HL-60/S4 (cell line): ENCODE measurements at regions not wholly inside any gene's neighbourhood (a gene's known extent, or its start where the extent isn't known, plus 50 kb on each side); places are given as distances from the start of the nearest gene placed in this dataset.
"Not testable (repeated sequence)": the region's sequence is repeated elsewhere in the genome, so short reads cannot be mapped to it uniquely, and the experiment has no call there.

Experiments used
- in situ Hi-C: fragments of 300-500 bp; cut with MboI; formaldehyde crosslinking; loops from 2 replicates; pipeline ENCODE4 v1.14.3; 2022; ENCODE audit warnings: low sequenced_read_pairs

DNA sequence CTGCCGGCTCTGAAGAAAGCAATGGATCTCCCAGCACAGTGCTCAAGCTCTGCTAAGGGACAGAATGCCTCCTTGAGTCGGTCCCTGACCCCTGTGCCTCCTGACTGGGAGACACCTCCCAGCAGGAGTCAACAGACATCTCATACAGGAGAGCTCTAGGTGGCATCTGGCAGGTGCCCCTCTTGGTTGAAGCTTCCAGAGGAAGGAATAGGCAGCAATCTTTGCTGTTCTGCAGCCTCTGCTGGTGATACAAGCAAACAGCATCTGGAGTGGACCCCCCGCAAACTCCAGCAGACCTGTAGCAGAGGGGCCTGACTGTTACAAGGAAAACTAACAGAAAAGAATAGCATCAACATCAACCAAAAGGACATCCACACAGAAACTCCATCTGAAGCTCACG is 123.9 kb upstream of the GCFC2 start:
- in situ Hi-C loops, result not testable (repeated sequence)

DNA sequence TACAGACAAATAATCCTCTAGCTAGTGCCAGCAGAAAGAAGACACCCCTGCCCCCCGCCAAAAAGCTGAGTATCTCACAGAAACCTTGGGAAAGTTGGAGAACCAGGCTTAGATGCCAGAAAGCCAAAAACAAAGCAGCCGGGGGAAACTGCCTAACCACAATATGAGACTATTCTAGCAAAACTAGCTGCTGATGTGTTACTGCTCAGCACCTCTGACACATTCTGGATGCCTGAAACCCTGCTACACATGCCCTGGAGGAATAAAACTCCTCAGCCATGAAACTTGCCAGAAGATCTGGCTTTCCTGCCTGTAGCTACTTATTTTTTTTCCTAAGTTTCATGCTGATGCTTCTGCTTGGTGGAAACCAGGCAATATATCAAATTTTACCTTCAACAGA is 122.7 kb upstream of the GCFC2 start:
- in situ Hi-C loops, result no loop called here

- in situ Hi-C loops, result no loop called here
Observed at GRCh38 chr2:75828826-75829225, 118.1 kb upstream of the GCFC2 start.

- in situ Hi-C loops, result not testable (repeated sequence)
Observed at GRCh38 chr2:75823515-75823914, 112.8 kb upstream of the GCFC2 start.

- in situ Hi-C loops, result no loop called here
Observed at GRCh38 chr2:75822336-75822735, 111.6 kb upstream of the GCFC2 start.

GRCh38 chr2:75820693-75821092 is 110.0 kb upstream of the GCFC2 start:
- in situ Hi-C loops, result no loop called here

DNA sequence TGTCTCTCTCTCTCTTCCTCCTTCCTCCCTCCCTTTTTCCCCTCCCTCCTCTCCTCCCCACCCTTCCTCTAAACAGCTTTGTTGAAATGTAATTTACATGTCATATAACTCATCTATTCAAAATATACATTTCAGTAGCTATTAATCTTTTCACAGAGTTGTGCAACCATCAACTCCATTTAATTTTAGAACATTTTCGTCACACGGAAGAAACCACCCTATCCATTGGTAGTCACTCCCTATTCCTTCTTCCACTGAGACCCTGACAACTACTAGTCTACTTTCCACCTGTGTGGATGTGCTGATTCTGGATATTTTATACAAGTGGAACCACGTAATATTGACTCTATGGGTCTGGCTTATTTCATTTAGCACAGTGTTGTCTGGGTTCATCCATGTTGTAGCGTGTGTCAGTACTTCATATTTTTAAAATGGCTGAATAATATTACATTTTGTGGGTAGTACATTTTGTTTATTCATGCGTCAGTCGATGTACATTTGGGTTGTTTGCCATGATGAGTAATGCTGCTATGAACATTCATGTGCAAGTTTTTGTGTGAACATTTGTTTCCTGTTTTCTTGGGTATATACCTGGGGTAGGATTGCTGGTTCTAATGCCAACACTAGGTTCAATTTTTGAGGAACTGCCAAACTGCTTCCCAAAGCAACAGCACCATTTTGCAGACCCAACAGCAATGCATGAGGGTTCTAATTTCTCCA is 100.1 kb upstream of the GCFC2 start:
- in situ Hi-C loops, result no loop called here

DNA sequence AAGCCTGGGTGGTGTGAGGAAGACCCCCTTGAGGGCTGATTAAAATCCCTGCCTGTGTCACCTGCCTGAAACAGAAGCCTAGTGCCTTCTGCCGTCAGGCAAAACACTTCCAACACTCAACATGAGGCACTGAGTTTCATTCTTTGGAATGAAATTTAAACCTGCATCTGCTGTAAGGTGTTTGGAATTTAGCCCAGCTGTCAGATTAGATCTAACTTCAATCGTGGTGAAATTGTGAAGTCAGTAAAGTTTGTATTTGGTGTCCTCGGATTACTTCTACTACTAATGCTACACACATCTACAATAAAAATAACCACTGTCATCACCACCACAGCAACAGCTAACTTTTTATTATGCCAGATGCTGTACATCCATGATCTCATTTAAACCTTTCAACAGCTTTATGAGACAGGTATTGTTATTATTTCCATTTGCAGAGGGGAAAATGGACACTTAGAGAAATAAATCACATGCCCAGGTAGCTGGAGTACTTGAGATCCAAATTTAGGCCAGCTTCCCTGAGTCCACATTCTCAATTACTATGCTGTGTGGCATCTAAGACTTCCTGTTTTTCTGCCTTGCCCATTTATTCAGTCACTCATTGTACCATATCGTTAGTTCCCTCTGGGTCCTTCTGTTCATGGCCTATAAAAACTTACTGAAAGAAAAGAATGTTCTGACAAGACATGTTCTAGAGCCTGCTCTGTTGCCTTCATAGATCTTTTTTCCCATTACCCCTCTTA is 98.2 kb upstream of the GCFC2 start:
- in situ Hi-C loops, result no loop called here

GRCh38 chr2:75807992-75808391 is 97.3 kb upstream of the GCFC2 start:
- in situ Hi-C loops, result no loop called here

GRCh38 chr2:75801234-75801982 is 90.7 kb upstream of the GCFC2 start:
- in situ Hi-C loops, result no loop called here

DNA sequence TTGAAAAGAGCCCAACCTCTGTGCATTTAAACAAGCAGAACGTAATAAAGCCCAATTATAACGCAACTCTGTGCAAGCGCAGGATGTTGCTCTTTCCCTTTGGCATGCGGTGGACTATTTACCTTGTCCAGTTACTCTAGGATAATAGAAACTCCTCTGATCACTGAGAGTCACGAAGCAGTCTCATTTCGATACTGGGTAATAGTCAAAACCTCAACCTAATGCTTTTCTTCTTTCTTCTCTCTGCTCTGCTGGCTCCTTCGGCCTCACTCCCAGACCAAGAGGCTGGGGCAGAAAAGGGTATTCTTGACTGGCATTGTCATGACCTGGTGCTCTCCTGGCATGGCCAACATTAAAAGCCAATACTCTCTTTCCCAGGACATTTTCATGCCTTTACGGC is 89.7 kb upstream of the GCFC2 start:
- in situ Hi-C loops, result no loop called here

- in situ Hi-C loops, result no loop called here
Observed at GRCh38 chr2:75799859-75800258, 89.1 kb upstream of the GCFC2 start.

- in situ Hi-C loops, result no loop called here
Observed at GRCh38 chr2:75798569-75798968, 87.9 kb upstream of the GCFC2 start.

- in situ Hi-C loops, result no loop called here
Observed at GRCh38 chr2:75792996-75793395, 82.3 kb upstream of the GCFC2 start.

DNA sequence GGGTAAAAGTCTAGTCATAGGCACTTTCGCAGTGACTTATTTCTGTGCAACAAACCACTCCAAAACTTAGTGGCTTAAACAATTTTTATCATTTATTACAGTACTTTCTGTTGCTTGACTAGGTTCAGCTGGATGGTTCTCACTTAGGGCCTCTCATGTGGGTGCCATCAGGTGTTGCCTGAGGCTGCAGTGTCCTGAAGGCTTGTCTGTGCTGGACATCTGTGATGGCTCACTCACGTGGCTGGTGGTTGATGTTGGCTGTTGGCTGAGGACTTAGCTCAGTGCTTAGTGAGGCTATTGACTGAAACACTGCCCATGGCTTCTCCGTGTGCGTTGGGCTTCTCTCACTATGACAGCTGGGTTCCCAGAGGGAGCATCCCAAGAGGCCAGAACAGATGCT is 81.4 kb upstream of the GCFC2 start:
- in situ Hi-C loops, result no loop called here

DNA sequence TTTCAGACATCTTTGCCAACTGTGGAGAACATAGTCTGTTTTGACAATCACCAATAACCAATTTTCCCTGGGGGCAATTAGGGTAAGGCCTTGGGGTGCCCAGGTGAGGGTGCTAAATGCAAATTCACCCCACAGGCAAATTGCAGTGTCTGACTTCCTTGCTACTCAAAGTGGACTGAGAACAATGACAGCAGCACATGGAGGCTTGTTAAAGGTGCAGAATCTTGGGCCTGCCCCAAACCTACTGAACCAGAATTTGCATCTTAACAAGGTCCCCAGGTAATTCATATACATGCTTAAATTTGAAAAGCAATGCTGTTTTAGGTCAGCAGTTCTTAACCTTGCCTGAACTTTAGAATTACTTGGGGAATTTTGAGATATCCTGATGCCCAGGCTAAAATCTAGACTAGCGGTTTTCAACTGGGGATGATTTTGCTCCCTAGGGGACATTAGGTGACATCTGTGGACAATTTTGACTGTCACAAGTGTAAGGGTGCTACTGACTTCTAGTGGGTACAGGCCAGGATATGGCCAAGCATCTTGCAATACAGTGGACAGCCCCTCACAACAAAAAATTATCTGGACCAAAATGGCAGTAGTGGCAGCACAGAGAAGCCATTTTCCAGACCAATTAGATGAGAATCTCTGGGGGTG is 80.2 kb upstream of the GCFC2 start:
- in situ Hi-C loops, result no loop called here

DNA sequence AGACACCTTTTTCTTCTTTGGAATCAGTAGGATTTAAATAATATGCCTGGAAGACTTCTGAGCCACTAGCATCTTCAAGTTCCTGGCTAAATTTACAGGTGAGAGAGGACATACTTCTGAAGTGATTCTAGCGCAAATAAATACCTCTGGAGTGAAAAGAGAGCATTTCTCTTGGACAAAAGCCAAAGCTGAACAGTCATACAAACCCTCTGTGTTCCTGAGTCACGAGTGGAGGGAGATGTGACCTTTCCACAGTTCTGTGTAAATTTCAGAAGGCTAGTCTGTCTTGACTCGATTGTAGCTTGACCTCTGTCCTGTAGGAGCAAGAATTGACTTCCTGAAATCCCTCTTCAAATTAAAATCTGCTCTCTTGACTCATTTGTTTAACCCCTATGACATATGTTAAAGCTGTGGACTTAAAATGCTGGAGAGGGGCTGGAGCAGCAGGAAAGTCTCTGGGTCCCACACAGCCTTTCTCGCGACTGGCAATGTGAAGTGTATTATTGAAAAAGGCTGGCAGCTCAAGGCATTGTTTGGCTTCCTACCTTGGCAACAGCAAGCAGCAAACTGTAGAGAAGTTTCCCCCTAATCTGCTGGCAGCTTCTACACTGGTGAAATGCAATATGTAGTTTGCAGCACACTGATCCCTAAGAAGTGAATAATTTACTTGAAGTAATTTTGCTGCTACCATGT is 79.6 kb upstream of the GCFC2 start:
- in situ Hi-C loops, result no loop called here

DNA sequence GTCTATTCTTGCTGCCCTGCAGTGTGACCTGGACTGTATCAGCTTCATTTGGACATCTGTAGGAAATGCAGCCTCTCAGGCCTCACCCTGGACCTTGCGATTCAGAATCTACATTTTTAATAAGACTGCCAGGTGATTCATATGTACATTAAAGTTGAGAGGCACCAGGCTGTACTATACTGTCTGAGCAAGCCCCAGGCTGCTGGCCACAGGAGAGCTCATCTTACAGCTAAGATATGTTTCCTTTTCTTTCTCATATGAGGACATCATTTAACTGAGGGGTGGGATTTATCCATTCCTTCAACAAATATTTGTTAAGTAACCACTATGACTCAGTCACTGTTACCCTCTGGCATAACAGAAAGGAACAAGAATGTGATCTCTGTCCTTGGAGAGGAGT is 78.2 kb upstream of the GCFC2 start:
- in situ Hi-C loops, result no loop called here

DNA sequence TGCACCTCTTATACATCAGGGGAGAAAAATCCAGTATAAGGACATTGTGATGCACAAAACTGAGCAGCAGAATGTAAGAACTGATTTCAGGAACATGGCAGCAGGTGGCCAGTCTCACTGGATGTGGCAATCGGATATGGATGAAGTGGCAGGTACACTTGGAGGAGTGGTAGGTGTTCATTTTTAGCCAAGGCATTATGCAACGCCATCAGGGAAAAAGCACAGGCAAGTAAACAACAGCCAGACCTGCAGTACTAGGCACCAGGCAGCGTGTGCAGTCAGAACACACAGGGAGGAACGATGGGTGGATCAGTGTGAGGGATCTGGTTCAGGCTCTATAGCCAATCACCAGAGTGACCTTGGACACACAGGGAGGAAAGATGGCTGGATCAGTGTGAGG is 77.4 kb upstream of the GCFC2 start:
- in situ Hi-C loops, result no loop called here

DNA sequence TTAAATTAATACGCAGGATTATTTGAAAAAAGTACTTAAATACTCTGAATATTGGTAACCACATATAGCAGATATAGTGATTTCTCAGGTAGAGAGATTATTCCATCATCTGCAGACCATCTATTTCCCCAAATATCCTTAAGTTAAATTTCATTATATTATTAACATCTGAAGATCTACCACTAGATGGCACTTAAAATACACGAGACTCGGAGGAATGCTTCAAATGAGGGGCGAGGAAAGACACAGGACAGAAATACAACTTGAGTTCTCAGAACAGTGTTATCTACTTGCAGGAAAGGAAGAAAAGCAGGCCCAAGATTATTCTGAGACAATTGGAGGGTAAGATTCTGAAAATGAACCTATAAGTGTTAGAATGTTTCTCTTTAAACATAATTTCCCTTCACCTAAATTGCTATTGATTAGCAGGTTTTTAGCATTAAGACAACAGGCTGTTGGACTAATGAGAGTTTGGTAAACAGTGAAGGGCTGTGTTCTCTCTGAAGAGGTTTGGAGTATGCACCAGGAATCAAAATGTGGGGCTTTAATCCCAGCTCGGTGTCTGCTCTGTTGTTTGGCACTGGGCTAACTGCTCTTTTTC is 76.9 kb upstream of the GCFC2 start:
- in situ Hi-C loops, result no loop called here
